VCaP (cell line): ENCODE measurements at regions not wholly inside any gene's neighbourhood (a gene's known extent, or its start where the extent isn't known, plus 50 kb on each side); places are given as distances from the start of the nearest gene placed in this dataset.

Source experiments
- H3K27ac ChIP-seq: fragments of 450-650 bp; 2 replicates; pipeline ENCODE4 v1.5.1; 2017
- TF ChIP-seq, protein P1 (sequence below): fragments of 450-650 bp; conservative IDR thresholded peaks from 2 replicates; pipeline ENCODE4 v1.5.1; 2017; ENCODE audit warnings: mild to moderate bottlenecking, moderate library complexity

DNA sequence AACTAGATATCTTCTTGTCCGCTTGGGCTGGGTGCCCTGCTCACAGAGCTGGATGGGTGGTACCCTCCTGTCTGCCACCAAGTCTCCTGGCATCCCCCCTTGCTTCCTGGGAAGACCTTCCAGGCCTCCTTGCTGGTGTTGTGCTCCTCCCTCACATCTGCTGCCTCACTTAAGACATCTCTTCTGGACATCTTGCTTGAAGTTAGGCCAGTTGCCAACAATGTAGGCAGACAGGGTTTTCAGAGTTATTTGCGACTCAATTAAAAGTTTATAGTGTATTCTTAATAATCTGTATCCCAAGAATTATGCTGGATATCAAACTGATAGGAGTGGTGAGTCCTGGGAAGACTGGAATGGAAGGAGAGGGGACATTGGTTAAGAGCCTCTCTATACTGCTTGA lies 64.0 kb upstream of the TNRC6B start:
- H3K27ac ChIP-seq: peak overlapping the region; percentile 37
- TF ChIP-seq, protein P1, sequence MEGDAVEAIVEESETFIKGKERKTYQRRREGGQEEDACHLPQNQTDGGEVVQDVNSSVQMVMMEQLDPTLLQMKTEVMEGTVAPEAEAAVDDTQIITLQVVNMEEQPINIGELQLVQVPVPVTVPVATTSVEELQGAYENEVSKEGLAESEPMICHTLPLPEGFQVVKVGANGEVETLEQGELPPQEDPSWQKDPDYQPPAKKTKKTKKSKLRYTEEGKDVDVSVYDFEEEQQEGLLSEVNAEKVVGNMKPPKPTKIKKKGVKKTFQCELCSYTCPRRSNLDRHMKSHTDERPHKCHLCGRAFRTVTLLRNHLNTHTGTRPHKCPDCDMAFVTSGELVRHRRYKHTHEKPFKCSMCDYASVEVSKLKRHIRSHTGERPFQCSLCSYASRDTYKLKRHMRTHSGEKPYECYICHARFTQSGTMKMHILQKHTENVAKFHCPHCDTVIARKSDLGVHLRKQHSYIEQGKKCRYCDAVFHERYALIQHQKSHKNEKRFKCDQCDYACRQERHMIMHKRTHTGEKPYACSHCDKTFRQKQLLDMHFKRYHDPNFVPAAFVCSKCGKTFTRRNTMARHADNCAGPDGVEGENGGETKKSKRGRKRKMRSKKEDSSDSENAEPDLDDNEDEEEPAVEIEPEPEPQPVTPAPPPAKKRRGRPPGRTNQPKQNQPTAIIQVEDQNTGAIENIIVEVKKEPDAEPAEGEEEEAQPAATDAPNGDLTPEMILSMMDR: no peak

DNA sequence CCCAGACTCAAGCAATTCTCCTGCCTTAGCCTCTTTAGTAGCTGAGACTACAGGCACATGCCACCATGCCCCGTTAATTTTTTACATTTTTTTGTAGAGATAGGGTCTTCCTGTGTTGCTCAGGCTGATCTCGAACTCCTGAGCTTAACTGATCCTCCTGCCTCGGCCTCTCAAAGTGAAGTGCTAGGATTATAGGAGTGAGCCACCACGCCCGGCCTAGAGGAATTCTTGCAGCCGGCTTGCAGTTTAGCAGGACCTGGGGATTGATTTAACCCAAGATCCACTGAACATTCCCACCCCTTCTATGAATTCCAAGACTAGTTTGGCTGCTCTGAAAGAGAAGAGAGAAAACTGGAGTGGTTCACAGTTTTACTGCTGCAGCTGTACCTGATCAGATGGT lies 63.3 kb upstream of the TNRC6B start:
- TF ChIP-seq, protein P1: no peak
- peak overlapping the region; percentile 37 for H3K27ac ChIP-seq

DNA sequence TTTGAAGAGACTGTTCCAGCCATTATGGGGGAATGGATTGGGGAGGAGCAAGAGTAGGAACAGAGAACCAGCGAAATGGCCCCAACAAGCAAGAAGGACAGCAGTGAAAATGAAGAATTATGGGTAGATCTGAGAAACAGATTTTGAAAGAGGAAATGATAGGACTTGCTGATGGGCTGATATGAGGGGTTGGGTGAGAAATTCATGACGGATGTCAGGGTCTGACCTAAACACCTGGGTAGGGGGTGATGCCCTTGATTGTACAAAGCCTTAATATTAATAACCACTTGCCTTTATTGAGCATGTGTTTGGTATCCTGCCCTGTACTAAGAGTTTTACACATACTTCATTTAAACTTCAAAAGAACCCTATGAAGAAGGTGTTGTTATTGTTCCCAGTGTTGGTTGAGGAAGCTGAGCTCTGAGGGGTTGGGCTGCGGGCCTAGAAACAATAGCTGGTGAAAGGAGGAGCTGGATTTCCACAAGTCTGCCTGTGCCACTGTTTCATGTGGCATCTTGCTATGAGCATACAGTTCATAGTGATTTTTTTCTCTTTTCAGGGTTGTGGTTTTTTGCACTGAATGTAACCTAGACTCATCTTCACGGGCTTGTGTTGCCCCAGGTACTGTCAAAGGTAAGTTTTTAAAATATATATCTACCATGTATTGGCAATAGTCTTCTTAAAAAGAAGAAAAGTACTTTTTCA lies 61.1 kb upstream of the TNRC6B start:
- TF ChIP-seq, protein P1: no peak
- no peak overlapping the region for H3K27ac ChIP-seq

DNA sequence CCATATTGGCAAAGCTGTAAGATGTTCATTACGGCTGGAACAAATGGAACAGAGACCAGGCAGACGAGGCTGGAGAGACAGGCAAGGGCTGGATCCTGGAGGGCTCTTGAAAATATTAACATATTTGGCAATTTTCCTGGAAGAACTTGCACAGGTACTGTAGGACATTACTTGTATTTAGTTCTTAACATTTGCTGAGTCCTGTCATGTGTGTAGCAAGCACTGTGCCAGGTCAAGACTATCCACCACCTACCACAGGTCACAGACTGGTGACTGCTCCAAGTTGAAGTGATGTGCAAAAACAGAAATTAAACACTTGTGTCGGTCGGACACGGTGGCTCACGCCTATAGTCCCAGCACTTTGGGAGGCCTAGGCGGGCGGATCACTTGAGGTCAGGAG lies 58.7 kb upstream of the TNRC6B start:
- no peak overlapping the region for H3K27ac ChIP-seq
- TF ChIP-seq, protein P1: no peak

DNA sequence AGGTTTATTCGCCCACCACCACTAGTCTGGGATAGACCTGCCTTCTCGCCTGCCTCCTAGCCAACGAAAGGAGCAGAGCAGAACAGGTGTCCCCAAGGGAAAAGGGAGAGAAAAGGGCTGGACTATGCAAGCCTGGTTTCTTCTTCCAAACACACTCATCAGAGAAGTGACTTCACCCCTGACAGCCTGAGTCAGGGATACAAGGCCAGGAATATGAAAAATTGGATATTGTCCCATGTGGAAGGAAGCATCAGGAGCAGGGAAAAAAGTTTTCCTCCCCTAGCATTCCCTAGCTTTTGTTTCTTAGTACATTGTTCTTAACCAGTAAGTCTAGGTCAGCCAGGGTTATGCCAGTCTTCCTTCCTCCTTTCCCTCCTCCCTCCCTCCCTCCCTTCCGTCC lies 56.9 kb upstream of the TNRC6B start:
- H3K27ac ChIP-seq: peak overlapping the region; percentile 22; the same call in 1 of the 2 replicates
- TF ChIP-seq, protein P1: no peak

DNA sequence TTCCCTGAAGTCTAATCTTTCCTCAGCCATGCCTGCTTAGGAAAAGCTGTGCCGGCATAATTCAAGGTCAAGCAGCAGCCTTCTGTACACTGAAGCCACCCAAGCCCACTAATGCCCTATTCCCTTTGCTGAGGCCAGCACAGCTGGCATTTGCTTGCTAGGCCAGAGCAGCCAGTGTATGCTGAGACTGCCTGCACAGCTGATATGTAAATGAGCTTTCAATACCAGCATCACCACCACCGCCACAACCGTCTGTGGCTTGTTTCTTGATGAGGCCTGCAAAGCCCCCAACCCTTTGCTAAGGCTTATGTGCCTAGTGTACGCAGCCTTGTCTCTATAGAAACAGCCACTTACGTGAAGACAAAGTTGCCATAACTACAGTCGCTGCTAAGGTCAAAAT lies 56.3 kb upstream of the TNRC6B start:
- H3K27ac ChIP-seq: peak overlapping the region; percentile 22; the same call in 1 of the 2 replicates
- TF ChIP-seq, protein P1: no peak

DNA sequence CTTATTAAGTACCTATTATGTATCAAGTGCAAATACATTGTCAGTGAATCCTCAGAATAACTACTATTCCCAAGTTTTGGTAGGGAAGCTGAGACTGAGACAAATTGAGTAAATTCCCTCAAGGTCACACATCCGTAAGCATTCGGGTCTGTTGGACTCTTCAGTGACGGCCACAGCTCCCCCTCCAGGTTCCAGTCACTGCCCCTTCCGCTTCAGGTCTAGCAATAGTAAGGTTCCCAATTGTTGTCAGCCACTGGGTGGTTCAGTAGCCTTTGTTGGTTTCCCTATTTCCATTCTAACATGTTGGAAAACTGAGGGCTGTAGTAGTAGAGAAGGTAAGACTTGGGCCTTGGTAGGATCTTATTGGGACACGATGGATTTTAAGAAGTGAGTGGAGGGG lies 54.9 kb upstream of the TNRC6B start:
- no peak overlapping the region for H3K27ac ChIP-seq
- TF ChIP-seq, protein P1: no peak
